ENCODE measurements at regions not wholly inside any gene's neighbourhood (a gene's known extent, or its start where the extent isn't known, plus 50 kb on each side); places are given as distances from the start of the nearest gene placed in this dataset.

GRCh38 chr6:149127212-149127611 lies 190.3 kb upstream of the TAB2 start:
- Histone ChIP-seq H2BK15ac (ENCODE audit: low read depth, poor library complexity, severe bottlenecking) (no peak overlapping the region), H3K9ac (ENCODE audit: low read length) (no peak overlapping the region), H3K79me1 (replicated peaks; ENCODE audit: low read length, poor library complexity, severe bottlenecking) (no peaks in the 10 kb centered on the region), H3K36me3 (ENCODE audit: control insufficient read depth in 1 of 2, insufficient read depth in 2 of 2, low read depth in 1 of 2, low read length in 2 of 2) (no peaks in the 10 kb centered on the region), H2BK12ac (ENCODE audit: low read length in 2 of 2) (no peak overlapping the region), H3K27ac (ENCODE audit: low read length, poor library complexity, severe bottlenecking) (no peak overlapping the region), H3K23ac (ENCODE audit: low read length in 2 of 2) (no peak overlapping the region), H3K4ac (ENCODE audit: low read depth in 1 of 2, low read length in 2 of 2) (no peak overlapping the region), H3K27me3 (ENCODE audit: control insufficient read depth in 1 of 2, insufficient read depth in 1 of 2, low read length in 2 of 2) (no peaks in the 10 kb centered on the region), H3K18ac (ENCODE audit: low read depth in 1 of 2, low read length in 2 of 2) (no peak overlapping the region), H4K8ac (ENCODE audit: low read length) (no peak overlapping the region), H3K4me1 (ENCODE audit: control insufficient read depth, insufficient read depth, low read depth, low read length) (peaks cover 5% of the 10 kb centered on the region), H4K91ac (ENCODE audit: low read length) (no peak overlapping the region), H3K9me3 (ENCODE audit: control insufficient read depth, low read length) (no peaks in the 10 kb centered on the region), H2AFZ (ENCODE audit: low read depth, low read length) (no peak overlapping the region), H3K4me2 (ENCODE audit: low read length, poor library complexity, severe bottlenecking) (no peak overlapping the region), H2AK5ac (ENCODE audit: low read length, severe bottlenecking) (no peak overlapping the region), H3K4me3 (ENCODE audit: insufficient read depth in 1 of 2, low read depth in 1 of 2, low read length in 2 of 2) (no peak overlapping the region), H2BK120ac (ENCODE audit: low read depth, low read length) (no peak overlapping the region), H2BK5ac (ENCODE audit: low read depth, low read length, poor library complexity, severe bottlenecking) (no peak overlapping the region), H3K14ac (ENCODE audit: low read length in 2 of 2) (no peak overlapping the region)
- no peak for DNase-seq
- 94% methylated on average over 1 of the region's 1 CpG for WGBS

DNA sequence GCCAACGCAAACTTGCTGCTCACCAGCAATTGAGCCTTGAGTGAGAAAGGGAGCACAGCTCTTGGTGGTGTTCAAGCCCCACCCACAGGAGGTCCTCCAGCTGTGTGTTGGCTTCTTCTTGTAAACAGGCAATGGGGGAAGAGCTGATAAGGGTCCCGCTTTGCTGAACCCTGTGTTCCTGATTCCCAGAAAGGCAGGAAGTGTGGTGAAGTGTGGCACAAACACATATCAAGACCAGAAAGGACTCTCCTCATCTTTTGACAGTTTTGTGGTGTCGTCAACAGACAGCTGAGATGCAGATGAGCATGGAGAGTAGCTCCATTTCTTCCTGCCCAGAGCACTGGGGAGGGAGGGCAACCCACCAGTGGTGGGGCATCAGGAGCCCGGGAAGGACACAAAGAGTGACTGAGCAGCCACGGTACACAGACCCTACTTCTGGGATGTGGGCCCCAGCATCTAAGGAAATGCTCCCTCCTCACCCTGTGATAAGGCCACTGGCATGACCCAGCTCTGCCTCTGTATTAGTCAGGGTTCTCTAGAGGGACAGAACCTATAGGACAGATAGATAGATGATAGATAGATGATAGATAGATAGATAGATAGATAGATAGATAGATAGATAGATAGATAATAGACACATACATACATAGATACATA lies 188.9 kb upstream of the TAB2 start:
- no peak overlapping the region for H3K4ac ChIP-seq (ENCODE audit: low read depth in 1 of 2, low read length in 2 of 2)
- H3K4me2 ChIP-seq (ENCODE audit: low read length, poor library complexity, severe bottlenecking), result no peak overlapping the region
- peak overlapping the region; percentile 52 for H4K8ac ChIP-seq (ENCODE audit: low read length)
- no peak overlapping the region for H3K14ac ChIP-seq (ENCODE audit: low read length in 2 of 2)
- H4K91ac ChIP-seq (ENCODE audit: low read length), result peak overlapping the region; percentile 25
- no peak overlapping the region for H2BK15ac ChIP-seq (ENCODE audit: low read depth, poor library complexity, severe bottlenecking)
- peak; percentile 20 for DNase-seq
- H2AFZ ChIP-seq (ENCODE audit: low read depth, low read length), result no peak overlapping the region
- H3K4me3 ChIP-seq (ENCODE audit: insufficient read depth in 1 of 2, low read depth in 1 of 2, low read length in 2 of 2), result no peak overlapping the region
- peak overlapping the region in 1 of 2 experiments; percentile 74 for H3K18ac ChIP-seq (ENCODE audit: low read depth in 1 of 2, low read length in 2 of 2)
- no peaks in the 10 kb centered on the region for H3K9me3 ChIP-seq (ENCODE audit: control insufficient read depth, low read length)
- peak overlapping the region; percentile 5 for H2AK5ac ChIP-seq (ENCODE audit: low read length, severe bottlenecking)
- WGBS, result 47% methylated on average over 5 of the region's 5 CpGs
- no peak overlapping the region for H3K27ac ChIP-seq (ENCODE audit: low read length, poor library complexity, severe bottlenecking)
- H3K9ac ChIP-seq (ENCODE audit: low read length), result no peak overlapping the region
- no peak overlapping the region for H3K23ac ChIP-seq (ENCODE audit: low read length in 2 of 2)
- H2BK120ac ChIP-seq (ENCODE audit: low read depth, low read length), result no peak overlapping the region
- no peaks in the 10 kb centered on the region for H3K79me1 ChIP-seq (replicated peaks; ENCODE audit: low read length, poor library complexity, severe bottlenecking)
- H2BK5ac ChIP-seq (ENCODE audit: low read depth, low read length, poor library complexity, severe bottlenecking), result no peak overlapping the region
- H2BK12ac ChIP-seq (ENCODE audit: low read length in 2 of 2), result no peak overlapping the region
- H3K27me3 ChIP-seq (ENCODE audit: control insufficient read depth in 1 of 2, insufficient read depth in 1 of 2, low read length in 2 of 2), result no peaks in the 10 kb centered on the region
- no peaks in the 10 kb centered on the region for H3K36me3 ChIP-seq (ENCODE audit: control insufficient read depth in 1 of 2, insufficient read depth in 2 of 2, low read depth in 1 of 2, low read length in 2 of 2)
- H3K4me1 ChIP-seq (ENCODE audit: control insufficient read depth, insufficient read depth, low read depth, low read length), result peaks cover 5% of the 10 kb centered on the region

DNA sequence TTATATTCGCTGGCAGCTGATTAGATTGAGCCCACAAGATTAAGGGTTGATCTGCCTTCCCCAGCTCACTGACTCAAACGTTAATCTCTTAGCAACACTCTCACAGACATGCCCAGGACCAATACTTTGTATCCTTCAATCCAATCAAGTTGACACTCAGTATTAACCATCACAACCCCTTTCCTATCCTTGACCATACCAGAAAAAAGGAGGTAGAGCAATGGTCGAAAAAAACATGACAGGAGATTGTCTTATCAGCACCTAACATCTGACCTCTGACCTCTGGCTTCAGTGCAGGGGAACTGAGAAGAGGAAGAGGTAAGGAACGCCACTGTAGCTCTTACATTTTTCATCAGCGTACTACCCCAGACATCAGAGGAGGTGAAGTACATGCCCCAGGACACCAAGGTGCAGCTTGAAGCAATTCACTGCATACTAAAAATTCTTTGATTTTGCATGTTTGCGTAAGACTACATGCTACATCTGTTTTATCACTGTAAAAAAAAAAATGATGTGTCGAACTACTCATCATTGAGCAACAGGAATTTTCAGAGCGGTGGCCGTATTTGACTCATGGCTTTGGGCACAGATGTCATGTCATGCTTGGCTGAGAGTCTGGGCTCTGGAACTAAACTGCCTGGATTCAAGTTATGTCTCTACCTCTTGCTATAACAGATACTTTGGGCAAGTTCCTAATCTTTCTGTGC lies 188.0 kb upstream of the TAB2 start:
- Histone ChIP-seq H3K4me3 (ENCODE audit: insufficient read depth in 1 of 2, low read depth in 1 of 2, low read length in 2 of 2) (no peak overlapping the region), H2AFZ (ENCODE audit: low read depth, low read length) (no peak overlapping the region), H3K27ac (ENCODE audit: low read length, poor library complexity, severe bottlenecking) (peak overlapping the region; percentile 70), H2BK120ac (ENCODE audit: low read depth, low read length) (no peak overlapping the region), H3K9me3 (ENCODE audit: control insufficient read depth, low read length) (no peaks in the 10 kb centered on the region), H3K27me3 (ENCODE audit: control insufficient read depth in 1 of 2, insufficient read depth in 1 of 2, low read length in 2 of 2) (no peaks in the 10 kb centered on the region), H3K9ac (ENCODE audit: low read length) (peak overlapping the region; percentile 40), H3K79me1 (replicated peaks; ENCODE audit: low read length, poor library complexity, severe bottlenecking) (no peaks in the 10 kb centered on the region), H2AK5ac (ENCODE audit: low read length, severe bottlenecking) (no peak overlapping the region), H3K23ac (ENCODE audit: low read length in 2 of 2) (no peak overlapping the region), H3K14ac (ENCODE audit: low read length in 2 of 2) (no peak overlapping the region), H3K36me3 (ENCODE audit: control insufficient read depth in 1 of 2, insufficient read depth in 2 of 2, low read depth in 1 of 2, low read length in 2 of 2) (no peaks in the 10 kb centered on the region), H2BK5ac (ENCODE audit: low read depth, low read length, poor library complexity, severe bottlenecking) (no peak overlapping the region), H4K8ac (ENCODE audit: low read length) (no peak overlapping the region), H3K4me1 (ENCODE audit: control insufficient read depth, insufficient read depth, low read depth, low read length) (peaks cover 5% of the 10 kb centered on the region), H3K18ac (ENCODE audit: low read depth in 1 of 2, low read length in 2 of 2) (no peak overlapping the region), H3K4ac (ENCODE audit: low read depth in 1 of 2, low read length in 2 of 2) (no peak overlapping the region), H4K91ac (ENCODE audit: low read length) (no peak overlapping the region), H2BK15ac (ENCODE audit: low read depth, poor library complexity, severe bottlenecking) (no peak overlapping the region), H2BK12ac (ENCODE audit: low read length in 2 of 2) (peak overlapping the region; percentile 11 to 21), H3K4me2 (ENCODE audit: low read length, poor library complexity, severe bottlenecking) (no peak overlapping the region)
- DNase-seq, result peak; percentile 53
- WGBS, result 59% methylated on average over 9 of the region's 9 CpGs

DNA sequence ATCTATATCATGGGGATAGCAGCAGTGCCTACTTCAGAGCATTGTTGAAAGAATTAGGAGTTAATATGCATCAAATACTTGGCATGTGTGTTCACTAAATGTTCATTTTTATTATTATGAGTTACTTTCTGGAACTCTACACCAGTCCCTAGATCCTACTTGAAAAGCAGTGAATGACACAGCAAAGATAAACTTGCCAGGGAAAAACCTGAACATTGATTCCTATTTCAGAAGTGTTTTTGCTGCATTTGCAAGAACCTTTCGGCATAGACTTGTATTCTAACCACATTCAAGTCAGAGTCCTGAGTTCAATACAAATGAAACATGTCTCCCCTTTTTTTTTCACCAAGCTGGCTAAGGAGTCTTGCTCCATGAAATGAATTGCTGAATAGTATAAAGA lies 187.4 kb upstream of the TAB2 start:
- Histone ChIP-seq H4K91ac (ENCODE audit: low read length) (no peak overlapping the region), H2BK120ac (ENCODE audit: low read depth, low read length) (no peak overlapping the region), H3K18ac (ENCODE audit: low read depth in 1 of 2, low read length in 2 of 2) (peak overlapping the region in 1 of 2 experiments; percentile 16), H2BK5ac (ENCODE audit: low read depth, low read length, poor library complexity, severe bottlenecking) (no peak overlapping the region), H3K4me2 (ENCODE audit: low read length, poor library complexity, severe bottlenecking) (no peak overlapping the region), H3K4me3 (ENCODE audit: insufficient read depth in 1 of 2, low read depth in 1 of 2, low read length in 2 of 2) (no peak overlapping the region), H2AK5ac (ENCODE audit: low read length, severe bottlenecking) (no peak overlapping the region), H3K36me3 (ENCODE audit: control insufficient read depth in 1 of 2, insufficient read depth in 2 of 2, low read depth in 1 of 2, low read length in 2 of 2) (no peaks in the 10 kb centered on the region), H3K27me3 (ENCODE audit: control insufficient read depth in 1 of 2, insufficient read depth in 1 of 2, low read length in 2 of 2) (no peaks in the 10 kb centered on the region), H3K79me1 (replicated peaks; ENCODE audit: low read length, poor library complexity, severe bottlenecking) (no peaks in the 10 kb centered on the region), H3K23ac (ENCODE audit: low read length in 2 of 2) (no peak overlapping the region), H2BK15ac (ENCODE audit: low read depth, poor library complexity, severe bottlenecking) (no peak overlapping the region), H3K14ac (ENCODE audit: low read length in 2 of 2) (no peak overlapping the region), H3K4me1 (ENCODE audit: control insufficient read depth, insufficient read depth, low read depth, low read length) (peaks cover 5% of the 10 kb centered on the region), H3K9ac (ENCODE audit: low read length) (peak overlapping the region; percentile 40), H2AFZ (ENCODE audit: low read depth, low read length) (no peak overlapping the region), H4K8ac (ENCODE audit: low read length) (no peak overlapping the region), H2BK12ac (ENCODE audit: low read length in 2 of 2) (peak overlapping the region in 1 of 2 experiments; percentile 42), H3K9me3 (ENCODE audit: control insufficient read depth, low read length) (no peaks in the 10 kb centered on the region), H3K4ac (ENCODE audit: low read depth in 1 of 2, low read length in 2 of 2) (no peak overlapping the region), H3K27ac (ENCODE audit: low read length, poor library complexity, severe bottlenecking) (peak overlapping the region; percentile 70)
- no CpG with 5 or more reads among the region's 1 CpG for WGBS
- DNase-seq, result peak; percentile 4

All from mesenchymal stem cell (in vitro differentiated cells and primary cell).